Activated CD4-positive, alpha-beta T cell treated with anti-CD3 and anti-CD28 coated beads for 24 hours (primary cell): ENCODE measurements at regions not wholly inside any gene's neighbourhood (a gene's known extent, or its start where the extent isn't known, plus 50 kb on each side); places are given as distances from the start of the nearest gene placed in this dataset.
"Not testable (repeated sequence)": the region's sequence is repeated elsewhere in the genome, so short reads cannot be mapped to it uniquely, and the experiment has no call there.

Experiments
- DNase-seq, 2 donors: peaks; one replicate each; pipeline ENCODE4 v3.0.0-alpha.2; 2020; ENCODE audit warnings: low read depth in 2 of 2

DNA sequence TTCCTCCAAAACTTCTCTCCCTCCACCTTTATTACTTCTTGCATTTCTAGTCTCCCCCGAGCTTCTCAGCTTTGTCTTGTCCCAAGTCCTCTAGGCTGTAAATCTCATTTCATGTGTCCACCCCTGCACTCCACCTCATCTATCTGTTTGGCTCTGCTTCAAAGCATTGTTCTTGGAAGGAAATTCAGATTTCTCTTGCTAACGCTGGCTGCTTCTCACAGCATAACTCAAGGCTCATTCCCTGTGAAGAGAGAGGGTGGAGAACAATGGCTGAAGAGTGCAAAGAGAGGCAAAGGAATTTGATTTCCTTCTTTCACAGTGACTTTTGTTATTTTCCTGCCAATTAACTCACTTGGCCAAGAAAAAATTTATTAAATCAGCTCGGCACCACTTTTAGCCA, 476.5 kb downstream of the TMEM114 start:
- no peak for DNase-seq

DNA sequence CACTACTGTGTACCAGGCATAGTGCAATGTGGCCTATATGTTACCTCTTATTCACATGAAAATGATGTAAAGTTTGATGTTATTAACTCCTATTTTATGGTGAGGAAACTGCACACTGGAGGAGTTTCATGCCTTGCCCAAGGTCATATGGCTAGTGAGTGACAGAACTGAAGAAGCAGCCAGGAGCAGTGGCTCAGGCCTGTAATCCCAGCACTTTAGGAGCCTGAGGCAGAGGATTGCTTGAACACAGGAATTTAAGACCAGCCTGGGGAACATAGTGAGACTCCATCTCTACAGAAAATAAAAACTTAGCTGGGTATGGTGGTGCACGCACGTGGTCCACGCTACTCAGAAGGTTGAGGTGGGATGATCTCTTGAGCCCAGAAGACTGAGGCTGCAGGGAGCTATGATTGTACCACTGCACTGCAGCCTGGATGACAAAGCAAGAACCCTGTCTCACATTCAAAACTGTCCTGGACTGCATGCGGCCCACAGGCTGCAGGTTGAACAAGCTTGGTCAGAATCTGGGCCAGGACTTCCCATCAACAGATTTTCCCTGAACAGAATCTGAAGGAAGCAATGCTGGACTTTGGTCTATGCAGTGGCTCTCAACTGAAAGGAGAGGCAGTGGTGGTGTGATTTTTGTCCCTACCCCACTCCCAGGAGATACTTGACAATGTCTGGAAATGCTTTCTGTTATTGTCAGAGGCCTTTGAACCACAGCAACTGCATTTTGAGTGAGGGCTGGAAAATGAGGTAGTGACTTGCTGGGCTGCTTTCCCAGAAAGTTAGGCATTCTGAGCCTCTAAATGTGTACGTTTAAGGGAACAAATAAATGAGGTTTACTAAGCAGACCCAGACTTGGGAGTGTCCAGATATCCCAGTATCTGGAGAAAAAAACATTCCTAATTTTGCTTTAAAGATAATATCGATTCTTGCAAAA, 479.5 kb downstream of the TMEM114 start:
- no peak for DNase-seq

DNA sequence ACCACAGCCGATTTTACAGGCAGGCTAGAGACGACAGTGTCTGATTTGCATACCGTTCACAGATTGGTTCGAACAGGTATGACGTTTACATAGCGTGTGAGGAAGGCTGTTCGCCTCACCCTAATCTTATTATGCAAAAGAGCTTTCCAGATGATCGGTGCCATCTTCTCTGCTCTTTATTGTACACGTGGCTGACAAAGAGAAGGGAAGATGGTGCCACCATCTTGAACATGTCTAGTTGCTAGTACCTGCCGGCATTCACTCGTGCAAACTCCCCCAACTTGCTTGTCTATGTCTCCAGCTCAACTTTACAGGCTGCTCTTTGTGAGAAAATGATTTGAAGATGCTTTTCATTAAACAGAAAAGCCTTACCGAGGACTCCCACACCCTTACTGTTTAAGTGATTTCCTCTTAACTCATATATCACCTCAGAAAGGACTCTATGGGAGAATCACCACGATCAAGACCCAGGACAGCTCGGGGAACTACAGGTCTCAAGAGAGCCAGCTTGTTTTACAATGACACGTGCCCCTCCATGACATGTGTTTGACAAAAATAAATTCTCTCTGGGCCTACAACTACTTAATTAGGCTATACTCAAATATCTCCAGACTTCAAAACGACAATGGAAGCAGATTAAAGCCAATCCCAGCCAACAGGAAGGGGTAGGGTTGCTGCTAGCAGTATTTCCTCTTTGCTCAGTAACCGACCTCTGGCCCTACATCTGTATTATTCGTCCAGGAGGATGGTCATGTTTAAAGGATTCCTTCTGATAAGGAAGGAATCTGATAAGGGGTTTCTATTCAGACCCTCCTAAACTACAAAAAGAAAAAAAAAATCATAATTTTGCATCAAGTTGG, 480.6 kb downstream of the TMEM114 start:
- DNase-seq, result no peak

DNA sequence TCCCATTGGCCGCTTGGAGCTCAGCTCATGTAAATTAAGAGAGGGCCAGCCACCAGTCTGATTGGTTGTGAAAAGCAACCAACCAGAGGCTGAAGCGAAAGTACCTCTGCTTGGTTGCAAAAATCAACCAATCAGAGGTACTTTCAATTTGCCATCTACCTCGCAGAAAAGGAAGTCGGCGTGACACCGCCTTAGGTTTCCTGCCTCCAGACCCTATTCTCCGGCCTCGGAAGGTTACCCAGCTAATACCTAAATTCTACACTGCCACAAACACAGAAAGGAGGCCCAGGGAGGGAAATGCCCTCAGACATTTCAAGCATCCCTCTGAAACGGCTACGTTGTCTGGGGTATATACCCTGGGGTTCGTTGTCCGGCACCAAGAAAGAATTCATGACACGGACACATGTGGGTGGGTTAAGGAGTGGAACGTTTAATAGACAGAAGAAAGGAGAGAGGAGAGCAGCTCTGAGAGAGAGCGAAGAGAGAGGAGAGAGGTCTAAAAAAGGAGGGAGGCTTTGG, 481.3 kb downstream of the TMEM114 start:
- DNase-seq, result no peak

DNA sequence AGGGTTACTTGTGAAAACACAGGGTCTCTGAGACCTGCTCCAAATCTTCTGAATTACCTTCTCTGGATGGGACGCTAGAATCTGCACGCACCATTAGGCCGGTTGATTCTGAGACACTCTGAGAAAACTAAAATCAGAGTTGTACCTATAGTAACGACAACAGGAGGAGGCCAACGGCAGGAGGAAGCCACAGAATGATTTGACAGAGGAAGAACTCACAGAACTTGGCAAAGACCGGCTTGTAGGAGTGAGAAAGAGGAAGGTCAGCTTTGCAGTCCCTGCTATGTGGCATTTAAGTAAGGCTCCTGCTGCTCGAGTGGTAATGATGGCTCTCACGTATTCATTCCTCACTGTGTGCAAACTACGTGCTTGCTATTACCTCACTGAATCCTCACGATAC, 483.0 kb downstream of the TMEM114 start:
- no peak for DNase-seq

DNA sequence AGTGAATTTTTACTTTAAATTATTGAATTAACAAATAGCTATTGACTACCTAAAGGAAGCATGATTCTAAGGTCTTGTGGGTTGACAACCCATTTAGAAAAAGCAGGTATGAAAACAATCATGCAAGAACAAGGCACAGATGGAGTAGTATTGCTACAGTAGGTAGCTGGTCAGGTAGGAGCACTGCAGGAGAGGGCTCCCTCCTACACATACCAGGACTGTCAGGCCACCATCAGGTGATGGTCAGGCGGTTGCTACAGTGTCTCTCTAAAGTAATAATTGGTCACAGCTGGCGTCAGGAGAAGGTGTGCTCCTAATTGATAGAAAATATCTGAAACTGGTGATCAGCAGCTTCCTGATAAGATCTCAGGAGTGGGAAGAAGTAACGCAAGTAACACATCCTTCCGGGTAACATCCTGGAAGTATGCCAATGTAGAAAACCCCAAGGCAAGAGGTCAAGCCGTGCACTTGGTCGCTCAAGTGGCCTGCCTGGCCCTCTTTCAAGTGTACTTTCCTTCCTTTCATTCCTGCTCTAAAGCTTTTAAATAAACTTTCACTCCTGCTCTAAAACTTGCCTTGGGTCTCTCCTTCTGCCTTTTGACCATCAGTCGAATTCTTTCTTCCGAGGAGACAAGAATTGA, 486.5 kb downstream of the TMEM114 start:
- no peak for DNase-seq

DNA sequence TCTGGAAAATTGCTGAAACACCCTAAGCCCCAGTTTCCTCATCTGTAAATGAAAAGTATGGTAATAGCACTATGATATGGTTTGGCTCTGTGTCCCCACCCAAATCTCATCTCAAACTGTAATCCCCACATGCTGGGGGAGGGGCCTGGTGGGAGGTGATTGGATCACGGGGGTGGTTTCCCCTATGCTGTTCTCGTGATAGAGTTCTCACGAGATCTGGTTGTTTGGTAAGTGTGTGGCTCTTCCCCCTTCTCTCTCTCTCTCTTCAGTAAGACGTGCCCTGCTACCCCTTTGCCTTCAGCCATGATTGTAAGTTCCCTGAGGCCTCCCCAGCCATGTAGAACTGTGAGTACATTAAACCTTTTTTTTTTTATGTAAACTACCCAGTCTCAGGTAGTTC, 490.7 kb downstream of the TMEM114 start:
- DNase-seq, result no peak

DNA sequence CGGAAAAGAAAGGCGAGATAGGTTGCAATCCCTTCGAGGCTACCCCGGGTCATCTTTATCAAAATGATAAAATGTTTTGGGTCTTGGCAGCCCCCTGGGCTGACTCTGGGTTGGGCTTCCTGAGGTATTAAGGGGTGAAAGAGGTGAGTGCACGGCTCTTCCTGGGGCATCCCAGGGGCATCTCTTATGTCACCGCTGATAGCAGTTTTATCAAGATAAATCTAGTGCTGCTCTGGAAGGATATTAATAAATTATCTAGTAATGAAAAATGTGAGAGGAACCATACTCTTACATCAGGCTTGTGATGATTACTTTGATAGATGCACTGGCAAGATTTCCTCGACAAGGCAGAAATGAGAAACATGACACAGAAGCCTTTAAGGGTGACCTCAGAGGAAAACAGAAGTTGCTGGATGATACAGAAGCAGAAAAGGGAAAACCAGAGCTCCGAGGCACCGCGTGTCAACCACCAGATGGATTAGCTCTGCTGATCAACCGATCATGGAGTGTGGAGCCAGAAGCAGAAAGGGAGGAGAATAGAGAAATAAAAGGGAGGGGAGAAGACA, 491.3 kb downstream of the TMEM114 start:
- no peak for DNase-seq

DNA sequence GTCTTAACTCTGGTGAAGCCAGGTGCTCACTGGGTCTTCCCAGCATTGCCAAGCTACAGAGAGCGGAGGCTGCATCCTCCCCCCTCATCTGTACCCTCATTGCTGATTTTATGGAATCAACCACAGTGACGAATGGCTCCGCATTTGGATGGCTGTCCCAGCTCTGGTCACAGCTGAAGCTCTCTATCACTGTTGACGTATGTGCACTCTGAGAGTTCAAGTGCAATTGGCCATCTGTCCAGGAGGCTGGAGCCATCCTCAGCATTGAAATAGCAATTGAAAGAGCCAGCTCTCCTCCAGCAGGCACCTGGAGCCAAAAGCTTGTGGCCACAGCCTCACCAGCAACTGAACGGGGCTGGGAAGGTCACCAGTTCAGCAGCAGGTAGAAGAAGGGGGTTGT, 494.1 kb downstream of the TMEM114 start:
- no peak for DNase-seq

DNA sequence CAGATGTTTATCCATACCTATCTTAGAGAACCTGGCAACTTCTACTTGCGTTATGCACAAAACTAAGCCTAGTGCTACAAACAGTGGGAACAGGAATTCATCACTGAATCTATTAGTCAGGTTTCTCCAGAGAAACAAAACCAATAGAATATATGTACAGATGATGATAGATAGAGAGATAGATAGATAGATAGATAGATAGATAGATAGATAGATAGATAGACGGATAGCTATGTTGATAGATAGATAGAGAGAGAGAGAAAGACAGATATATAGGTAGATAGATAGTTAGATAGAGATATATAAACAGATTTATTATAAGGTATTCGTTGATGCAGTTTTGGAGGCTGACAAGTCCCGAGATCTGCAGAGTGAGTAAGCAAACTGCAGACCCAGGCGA, 495.6 kb downstream of the TMEM114 start:
- no peak for DNase-seq

DNA sequence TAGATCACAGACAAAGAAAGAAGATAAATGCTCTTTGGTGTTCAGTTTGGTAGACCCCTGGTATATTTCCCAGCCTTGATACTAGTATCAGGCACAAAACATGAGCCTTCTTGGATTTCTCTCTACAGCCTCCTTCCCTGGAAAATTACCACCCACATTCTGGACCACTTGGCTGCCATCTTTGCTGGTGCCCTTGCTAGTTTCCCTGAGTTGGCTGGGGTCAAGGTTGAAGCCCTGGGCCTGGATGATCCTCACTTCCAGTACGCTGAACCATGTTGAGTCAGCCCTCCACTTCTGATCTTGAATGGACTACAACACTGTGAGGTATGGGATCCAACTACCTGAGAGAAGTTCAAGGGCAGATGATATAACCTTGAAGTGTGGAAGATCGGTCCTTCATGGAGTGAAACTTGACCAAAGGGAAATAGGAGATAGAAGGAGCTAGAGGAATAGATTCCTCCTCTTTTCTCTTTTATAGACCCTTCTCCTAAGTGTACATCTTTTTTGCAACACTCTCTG, 501.4 kb downstream of the TMEM114 start:
- DNase-seq, result no peak

DNA sequence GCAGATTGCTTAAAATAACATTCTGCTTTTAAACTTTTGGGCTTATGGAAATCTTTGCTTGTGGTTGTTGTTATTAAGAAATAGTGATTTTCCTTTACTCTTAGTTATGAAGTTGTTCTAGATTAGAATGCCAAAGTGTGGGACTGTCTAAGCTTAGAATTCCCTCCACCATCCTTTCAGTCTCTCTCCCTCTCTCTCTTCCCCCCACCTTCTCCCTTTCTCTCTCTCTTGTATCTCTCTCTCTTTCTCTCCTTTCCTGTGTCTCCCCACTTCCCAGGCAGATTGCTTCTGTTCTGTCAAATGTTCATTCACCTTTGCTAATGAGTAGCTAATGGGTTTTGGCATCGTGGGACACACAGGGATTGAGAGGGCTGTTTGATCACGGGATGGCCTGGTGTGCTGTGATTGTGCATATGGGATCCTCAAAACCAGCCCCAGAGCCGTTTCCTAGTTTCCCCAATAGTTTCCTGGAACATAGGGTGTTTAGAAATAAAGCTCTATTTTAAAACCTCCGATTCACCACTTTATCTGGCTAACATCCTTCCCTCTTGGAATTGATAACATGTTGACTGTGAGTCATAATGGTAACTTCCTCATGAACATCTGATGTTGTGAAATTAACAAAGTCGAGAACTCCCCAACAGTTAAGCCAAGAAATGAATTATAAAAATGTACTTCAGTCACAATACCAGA, 502.6 kb downstream of the TMEM114 start:
- no peak for DNase-seq

DNA sequence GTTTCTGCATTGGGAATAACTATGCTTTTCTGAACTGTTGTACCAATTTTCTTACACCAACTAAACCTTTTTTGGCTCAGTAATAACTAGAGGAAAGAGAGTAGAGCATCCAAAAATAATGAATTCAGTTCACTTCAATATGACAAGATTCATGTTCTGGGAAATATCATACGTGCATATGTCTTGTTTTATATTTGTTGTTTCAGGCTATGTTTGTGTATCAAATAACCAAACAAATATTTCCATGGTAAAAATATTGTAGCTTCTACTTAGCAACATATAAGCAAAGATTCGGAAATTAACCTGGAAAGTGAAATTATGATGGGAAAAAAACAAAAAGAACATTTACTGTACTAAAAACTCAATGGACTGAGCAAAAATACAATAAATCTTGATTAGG, 503.2 kb downstream of the TMEM114 start:
- DNase-seq, result no peak

DNA sequence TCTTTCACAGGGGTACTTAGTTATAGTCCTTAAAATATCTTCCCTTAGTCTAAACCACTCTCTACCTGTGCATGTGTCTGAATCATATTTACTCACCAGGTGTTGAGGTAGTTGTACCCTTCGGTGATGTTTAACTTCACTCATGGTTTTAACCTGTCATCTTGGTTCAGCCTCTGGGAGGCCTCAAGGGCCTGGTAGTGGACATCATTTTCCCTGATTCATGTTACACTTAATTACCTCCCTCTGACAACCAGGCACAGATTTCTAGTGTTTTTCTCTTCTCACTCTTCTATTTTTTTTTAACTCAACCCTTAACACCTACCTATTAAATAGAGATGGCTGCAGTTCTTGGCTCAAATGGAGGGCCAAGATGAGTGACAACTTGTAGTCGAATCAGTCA, 505.4 kb downstream of the TMEM114 start:
- no peak for DNase-seq

DNA sequence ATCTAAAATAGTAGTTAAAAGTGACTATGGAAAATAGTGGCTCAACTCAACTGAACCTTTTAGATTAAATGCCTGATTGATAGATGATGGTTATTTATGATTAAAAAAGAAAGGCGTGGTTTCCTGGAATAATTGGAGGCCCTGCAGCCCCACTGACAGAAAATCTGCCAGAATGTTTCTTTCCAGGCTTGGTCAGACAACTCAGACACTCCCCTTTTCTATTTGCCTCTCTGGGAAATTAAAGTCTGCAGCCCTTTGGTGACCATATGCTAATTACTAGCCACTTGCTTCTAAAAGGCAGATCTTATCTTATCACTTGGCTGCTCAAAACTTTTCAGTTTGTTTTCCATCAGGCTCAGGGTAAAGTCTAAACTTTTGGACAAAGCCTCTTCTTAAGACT, 506.0 kb downstream of the TMEM114 start:
- DNase-seq, result no peak

DNA sequence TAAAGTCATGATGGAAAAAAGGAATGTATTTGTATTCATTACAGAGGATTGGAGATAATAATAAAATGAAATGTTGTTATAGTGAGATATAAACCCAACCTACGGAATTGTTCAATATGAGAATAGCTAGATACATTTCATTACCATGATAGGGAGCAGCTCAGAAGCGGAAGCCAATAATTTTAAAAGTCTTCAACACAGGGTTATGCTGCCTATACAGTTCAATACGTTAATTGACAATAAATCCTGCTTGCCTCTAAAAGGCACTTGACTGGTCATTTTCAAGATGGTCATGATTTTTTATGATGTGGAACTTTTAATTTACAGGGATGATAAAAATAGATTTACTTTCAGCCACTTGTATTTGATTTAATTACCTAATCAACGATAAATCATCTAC, 506.8 kb downstream of the TMEM114 start:
- DNase-seq, result no peak

DNA sequence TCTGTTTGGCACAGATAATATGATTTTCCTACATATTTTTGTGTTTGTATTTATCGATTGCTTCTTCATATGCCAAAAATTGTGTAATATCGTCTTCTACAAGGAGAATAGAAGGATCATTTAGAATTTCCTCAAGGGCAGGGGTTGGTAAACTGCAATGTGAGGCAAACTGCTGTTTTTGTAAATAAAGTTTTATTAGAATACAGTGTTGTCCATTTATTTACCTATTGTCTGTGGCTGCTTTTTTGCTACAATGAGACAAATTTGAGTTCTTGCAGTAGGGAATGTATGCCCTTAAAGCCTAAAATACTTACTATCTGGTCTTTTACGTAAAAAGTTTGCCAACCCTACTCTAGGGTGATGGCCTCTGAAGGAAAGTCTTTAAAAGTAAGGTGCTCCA, 509.5 kb downstream of the TMEM114 start:
- DNase-seq, result no peak

DNA sequence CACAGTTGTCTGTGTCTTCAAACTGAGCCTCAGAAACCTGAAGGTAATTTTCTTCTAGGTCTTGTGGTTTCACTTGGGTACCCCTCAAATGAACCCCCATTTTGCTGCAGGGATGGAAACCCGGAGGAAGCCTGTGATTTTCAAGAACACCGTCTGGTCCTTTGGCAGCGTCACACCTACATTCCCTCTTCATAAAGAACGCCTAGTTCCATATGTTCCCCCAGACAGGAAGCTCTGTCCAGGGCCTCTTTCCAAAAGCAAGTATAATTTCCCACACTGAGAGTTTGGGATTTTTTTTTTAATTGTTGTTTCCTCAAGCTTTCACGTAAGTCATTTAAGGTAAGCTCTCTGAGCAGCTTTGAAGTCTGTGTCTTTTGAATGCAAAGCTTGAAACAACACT, 515.0 kb downstream of the TMEM114 start:
- no peak for DNase-seq

DNA sequence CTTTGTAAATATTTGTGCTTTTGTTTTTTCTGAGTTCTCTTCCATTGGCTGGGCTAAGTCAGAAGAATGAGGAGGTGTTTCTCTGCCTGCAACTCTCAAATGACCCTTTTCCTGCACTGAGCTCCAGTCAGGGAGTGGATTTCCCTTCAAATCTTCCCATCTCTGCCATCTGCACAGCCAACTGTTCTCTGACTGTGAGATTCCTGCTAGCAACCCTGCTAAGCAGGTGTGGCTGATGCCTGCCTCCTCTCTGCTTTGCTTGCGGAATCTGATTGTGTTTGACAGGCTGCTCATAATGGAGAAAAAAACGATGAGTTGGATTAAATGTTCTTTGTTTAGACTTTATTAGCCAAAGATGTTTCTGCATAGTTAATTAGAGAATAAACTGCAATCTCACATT, 519.8 kb downstream of the TMEM114 start:
- DNase-seq, result no peak

DNA sequence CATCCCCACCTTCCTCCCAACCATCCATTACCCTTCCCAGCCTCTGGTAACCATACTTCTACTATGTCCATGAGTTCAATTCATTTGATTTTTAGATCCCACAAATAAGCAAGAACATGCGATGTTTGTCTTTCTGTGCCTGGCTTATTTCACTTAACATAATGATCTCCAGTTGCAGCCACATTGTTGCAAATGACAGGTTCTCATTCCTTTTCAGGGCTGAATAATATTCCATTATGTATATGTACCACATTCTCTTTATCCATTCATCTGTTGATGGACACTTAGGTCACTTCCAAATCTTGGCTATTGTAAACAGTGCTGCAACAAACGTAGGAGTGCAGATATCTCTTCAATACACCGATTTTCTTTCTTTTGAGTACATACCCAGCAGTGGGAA, 522.1 kb downstream of the TMEM114 start:
- DNase-seq, result not testable (repeated sequence)

DNA sequence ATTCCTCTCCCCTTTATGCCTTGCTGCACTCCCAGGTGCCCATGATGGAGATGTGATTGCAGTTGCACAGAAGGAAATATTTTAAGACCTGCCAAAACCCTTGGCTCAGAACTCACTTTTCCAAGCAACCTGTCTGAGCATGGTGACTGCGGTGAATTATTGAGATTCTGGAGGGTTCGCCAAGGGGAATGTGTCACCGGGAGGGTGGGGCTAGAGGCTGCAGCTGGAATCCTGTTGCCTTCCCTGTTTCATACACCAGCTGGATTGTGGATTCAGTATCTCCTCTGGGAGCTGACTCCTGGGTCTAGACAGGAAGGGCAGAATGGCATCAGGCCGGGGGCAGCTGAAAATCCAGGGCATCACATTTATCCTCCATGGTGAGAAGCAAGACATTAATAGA, 527.2 kb downstream of the TMEM114 start:
- no peak for DNase-seq
